ENCODE measurements at regions not wholly inside any gene's neighbourhood (a gene's known extent, or its start where the extent isn't known, plus 50 kb on each side); places are given as distances from the start of the nearest gene placed in this dataset.

DNA sequence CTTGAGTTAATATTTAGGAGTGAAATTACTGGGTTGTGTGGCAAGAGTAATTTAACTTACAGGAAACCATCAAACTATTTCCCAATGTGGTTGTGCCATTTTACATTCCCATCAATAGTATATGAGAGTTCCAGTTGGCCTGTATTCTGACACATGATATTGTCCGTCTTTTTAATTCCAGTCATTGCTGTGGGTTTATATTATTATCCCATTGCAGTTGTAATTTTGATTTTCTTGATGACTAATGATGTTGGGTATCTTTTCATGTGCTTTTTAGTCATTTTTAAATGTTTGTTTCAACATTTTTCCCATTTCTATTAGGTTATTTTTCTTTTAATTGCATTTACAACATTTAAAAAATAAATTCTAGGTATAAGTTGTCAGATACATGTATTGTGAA, 614.0 kb downstream of the UTRN start:
- no peak overlapping the region for H3K27ac ChIP-seq
- TF ChIP-seq, protein P1, sequence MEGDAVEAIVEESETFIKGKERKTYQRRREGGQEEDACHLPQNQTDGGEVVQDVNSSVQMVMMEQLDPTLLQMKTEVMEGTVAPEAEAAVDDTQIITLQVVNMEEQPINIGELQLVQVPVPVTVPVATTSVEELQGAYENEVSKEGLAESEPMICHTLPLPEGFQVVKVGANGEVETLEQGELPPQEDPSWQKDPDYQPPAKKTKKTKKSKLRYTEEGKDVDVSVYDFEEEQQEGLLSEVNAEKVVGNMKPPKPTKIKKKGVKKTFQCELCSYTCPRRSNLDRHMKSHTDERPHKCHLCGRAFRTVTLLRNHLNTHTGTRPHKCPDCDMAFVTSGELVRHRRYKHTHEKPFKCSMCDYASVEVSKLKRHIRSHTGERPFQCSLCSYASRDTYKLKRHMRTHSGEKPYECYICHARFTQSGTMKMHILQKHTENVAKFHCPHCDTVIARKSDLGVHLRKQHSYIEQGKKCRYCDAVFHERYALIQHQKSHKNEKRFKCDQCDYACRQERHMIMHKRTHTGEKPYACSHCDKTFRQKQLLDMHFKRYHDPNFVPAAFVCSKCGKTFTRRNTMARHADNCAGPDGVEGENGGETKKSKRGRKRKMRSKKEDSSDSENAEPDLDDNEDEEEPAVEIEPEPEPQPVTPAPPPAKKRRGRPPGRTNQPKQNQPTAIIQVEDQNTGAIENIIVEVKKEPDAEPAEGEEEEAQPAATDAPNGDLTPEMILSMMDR (conservative IDR thresholded peaks at IDR 0.05): no peak

DNA sequence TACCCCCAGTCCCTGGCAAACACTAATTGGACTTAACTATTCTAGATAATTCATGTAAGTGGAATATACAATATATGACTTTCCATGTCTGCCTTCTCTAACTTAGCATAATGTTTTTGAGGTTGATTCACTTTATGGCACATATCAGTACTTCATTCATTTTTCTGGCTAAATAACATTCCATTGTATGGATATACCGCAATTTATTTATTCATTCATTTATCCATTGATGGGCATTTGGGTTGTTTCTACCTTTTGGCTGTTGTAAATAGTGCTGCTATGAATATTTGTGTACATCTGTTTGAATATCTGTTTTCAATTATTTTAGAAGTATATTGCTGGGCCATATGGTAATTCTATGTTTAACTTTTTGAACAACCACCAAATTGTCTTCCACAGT, 616.3 kb downstream of the UTRN start:
- H3K27ac ChIP-seq: no peak overlapping the region
- TF ChIP-seq, protein P1 (conservative IDR thresholded peaks at IDR 0.05): no peak

DNA sequence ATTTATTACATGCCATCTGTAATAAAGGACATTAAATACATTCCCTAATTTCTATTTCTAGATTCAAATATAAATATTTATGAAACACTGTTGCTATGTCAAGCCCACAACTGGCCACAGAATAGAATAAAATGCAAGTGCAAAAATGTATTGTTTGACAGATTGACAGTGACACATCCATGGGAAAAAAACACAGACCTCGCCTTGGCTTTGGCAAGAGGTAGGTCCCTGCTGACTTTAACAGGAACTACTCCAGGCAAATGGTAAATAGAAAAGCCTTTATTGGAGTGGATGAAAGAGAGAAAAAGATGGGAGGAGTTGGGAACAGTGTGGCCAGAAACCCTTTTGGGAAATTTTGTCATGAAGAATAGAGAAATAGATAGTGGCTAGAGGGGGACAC, 622.9 kb downstream of the UTRN start:
- TF ChIP-seq, protein P1 (conservative IDR thresholded peaks at IDR 0.05): no peak
- no peak overlapping the region for H3K27ac ChIP-seq

DNA sequence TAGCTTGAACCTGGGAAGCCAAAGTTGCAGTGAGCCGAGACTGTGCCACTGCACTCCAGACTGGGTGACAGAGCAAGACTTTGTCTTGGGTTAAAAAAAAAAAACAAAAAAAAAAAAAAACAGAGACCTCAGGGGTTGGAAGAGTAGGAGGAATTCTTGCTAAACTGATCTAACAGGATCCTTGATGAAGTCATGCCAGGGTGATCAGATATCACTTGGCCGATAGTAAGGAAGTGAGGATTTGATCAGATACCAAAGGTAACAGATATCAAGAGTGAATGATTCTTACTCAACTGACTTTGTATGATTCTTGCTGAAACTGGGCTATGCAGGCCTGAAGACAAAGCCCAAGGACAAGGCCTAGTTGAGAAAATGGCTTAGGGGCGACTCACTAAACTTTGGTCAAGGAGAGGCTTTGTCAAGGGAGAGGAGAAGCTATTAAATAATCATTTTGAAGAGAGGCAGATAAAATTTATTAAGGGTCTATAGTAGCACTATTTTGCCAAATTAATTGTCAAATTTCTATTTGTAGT, 624.7 kb downstream of the UTRN start:
- H3K27ac ChIP-seq: no peak overlapping the region
- TF ChIP-seq, protein P1 (conservative IDR thresholded peaks at IDR 0.05): no peak

GRCh38 chr6:144911322-144911721, 626.2 kb downstream of the UTRN start:
- H3K27ac ChIP-seq: no peak overlapping the region
- TF ChIP-seq, protein P1 (conservative IDR thresholded peaks at IDR 0.05): no peak

GRCh38 chr6:144912474-144912873, 627.3 kb downstream of the UTRN start:
- H3K27ac ChIP-seq: no peak overlapping the region
- TF ChIP-seq, protein P1 (conservative IDR thresholded peaks at IDR 0.05): no peak

DNA sequence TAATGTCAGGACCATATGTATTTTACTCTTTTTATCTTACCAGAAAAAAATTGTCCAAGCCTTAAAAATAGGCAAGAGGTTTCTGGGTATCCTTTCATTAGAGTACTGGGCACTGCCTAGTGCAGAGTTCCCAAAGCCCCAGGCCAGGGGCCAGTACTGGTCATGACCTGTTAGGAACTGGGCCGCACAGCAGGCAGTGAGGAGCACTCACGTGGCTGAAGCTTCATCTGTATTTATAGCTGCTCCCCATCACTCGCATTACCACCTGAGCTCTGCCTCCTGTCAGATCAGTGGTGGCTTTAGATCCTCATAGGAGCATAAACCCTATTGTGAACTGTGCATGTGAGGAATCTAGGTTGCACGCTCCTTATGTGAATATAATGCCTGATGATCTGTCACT, 632.9 kb downstream of the UTRN start:
- TF ChIP-seq, protein P1 (conservative IDR thresholded peaks at IDR 0.05): no peak
- H3K27ac ChIP-seq: no peak overlapping the region

Data from VCaP (cell line).